Hepatocyte (in vitro differentiated cells): ENCODE measurements at regions not wholly inside any gene's neighbourhood (a gene's known extent, or its start where the extent isn't known, plus 50 kb on each side); places are given as distances from the start of the nearest gene placed in this dataset.

Source experiments
- DNase-seq: peaks from one replicate; pipeline ENCODE4 v3.0.0-alpha.2; 2016; ENCODE audit warnings: low spot score
- H2AFZ ChIP-seq: fragments of 200-600 bp; sonication (generic); 2 replicates; pipeline ENCODE4 v1.6.0; 2016; ENCODE audit warnings: antibody characterized with exemption, mild to moderate bottlenecking
- H3K27ac ChIP-seq: fragments of 200-600 bp; sonication (generic); 2 replicates; pipeline ENCODE4 v1.5.1; 2016; ENCODE audit warnings: mild to moderate bottlenecking
- H3K27me3 ChIP-seq: fragments of 200-600 bp; sonication (generic); 2 replicates; pipeline ENCODE4 v1.6.1; 2016
- H3K36me3 ChIP-seq: fragments of 200-600 bp; sonication (generic); replicated peaks from 2 replicates; pipeline ENCODE4 v1.5.1; 2016; ENCODE audit warnings: low read depth; ENCODE audit not compliant: insufficient read depth
- H3K4me1 ChIP-seq: fragments of 200-600 bp; sonication (generic); 2 replicates; pipeline ENCODE4 v1.5.1; 2016; ENCODE audit warnings: mild to moderate bottlenecking, moderate library complexity; ENCODE audit not compliant: insufficient read depth
- H3K4me2 ChIP-seq: fragments of 200-600 bp; sonication (generic); 2 replicates; pipeline ENCODE4 v1.6.0; 2016
- H3K4me3 ChIP-seq: fragments of 200-600 bp; sonication (generic); 2 replicates; pipeline ENCODE4 v1.5.1; 2016; ENCODE audit warnings: mild to moderate bottlenecking
- H3K79me2 ChIP-seq: fragments of 200-600 bp; sonication (generic); 2 replicates; pipeline ENCODE4 v1.6.0; 2017; ENCODE audit warnings: mild to moderate bottlenecking
- H3K9me2 ChIP-seq: fragments of 200-600 bp; sonication (generic); replicated peaks from 2 replicates; pipeline ENCODE4 v1.6.0; 2017; ENCODE audit warnings: mild to moderate bottlenecking; ENCODE audit not compliant: insufficient read depth
- H3K9me3 ChIP-seq: fragments of 200-600 bp; sonication (generic); 2 replicates; pipeline ENCODE4 v1.5.1; 2016; ENCODE audit warnings: low read depth, mild to moderate bottlenecking
- H4K20me1 ChIP-seq: fragments of 200-600 bp; sonication (generic); 2 replicates; pipeline ENCODE4 v1.6.0; 2016; ENCODE audit warnings: mild to moderate bottlenecking; ENCODE audit not compliant: insufficient read depth, poor library complexity, severe bottlenecking
- CTCF ChIP-seq: fragments of 200-600 bp; sonication (generic); IDR thresholded peaks from 2 replicates; pipeline ENCODE4 v1.5.1; 2016; ENCODE audit warnings: antibody characterized with exemption, mild to moderate bottlenecking; ENCODE audit not compliant: poor library complexity
- EZH2 ChIP-seq: fragments of 200-600 bp; sonication (generic); IDR thresholded peaks from 2 replicates; pipeline ENCODE4 v1.6.1; 2016; ENCODE audit warnings: antibody characterized with exemption, mild to moderate bottlenecking, borderline replicate concordance
- EZH2phosphoT487 ChIP-seq: fragments of 200-600 bp; sonication (generic); IDR thresholded peaks from one replicate; pipeline ENCODE4 v1.6.1; 2018; ENCODE audit warnings: antibody characterized with exemption, mild to moderate bottlenecking, low read depth, moderate library complexity; ENCODE audit not compliant: unreplicated experiment, severe bottlenecking
- WGBS: methylation state at CpG from one replicate; pipeline ENCODE4 v1.1.6; 2016; ENCODE audit warnings: low lambda C conversion rate; ENCODE audit errors: missing lambda C conversion rate; 5-methylcytosine and 5-hydroxymethylcytosine counted together

GRCh38 chr2:8086796-8087479 is 594.9 kb upstream of the ID2 start:
- Histone ChIP-seq H3K36me3 (no peaks in the 10 kb centered on the region), H3K79me2 (no peaks in the 10 kb centered on the region), H3K4me1 (peaks cover 16% of the 10 kb centered on the region), H4K20me1 (no peaks in the 10 kb centered on the region), H3K27me3 (no peaks in the 10 kb centered on the region), H3K4me3 (no peak overlapping the region), H3K9me2 (no peaks in the 10 kb centered on the region), H3K9me3 (no peaks in the 10 kb centered on the region), H3K4me2 (no peak overlapping the region), H2AFZ (no peak overlapping the region), H3K27ac (no peak overlapping the region)
- no peak for DNase-seq
- WGBS = 76% methylated on average over 4 of the region's 4 CpGs
- TF ChIP-seq EZH2phosphoT487 (no peak), EZH2 (no peak), CTCF (no peak)

GRCh38 chr2:8087480-8087840 is 594.4 kb upstream of the ID2 start:
- peaks cover 16% of the 10 kb centered on the region for H3K4me1 ChIP-seq
- no peaks in the 10 kb centered on the region for H3K79me2 ChIP-seq
- no peak overlapping the region for H3K4me2 ChIP-seq
- H3K9me2 ChIP-seq = no peaks in the 10 kb centered on the region
- no peaks in the 10 kb centered on the region for H3K9me3 ChIP-seq
- H3K4me3 ChIP-seq = no peak overlapping the region
- no peaks in the 10 kb centered on the region for H3K27me3 ChIP-seq
- no peak for DNase-seq
- TF ChIP-seq EZH2phosphoT487 (no peak), CTCF (no peak), EZH2 (no peak)
- 96% methylated on average over 3 of the region's 3 CpGs for WGBS
- H3K36me3 ChIP-seq = no peaks in the 10 kb centered on the region
- no peak overlapping the region for H2AFZ ChIP-seq
- H3K27ac ChIP-seq = no peak overlapping the region
- H4K20me1 ChIP-seq = no peaks in the 10 kb centered on the region

GRCh38 chr2:8088810-8089209 is 593.0 kb upstream of the ID2 start:
- no peak for TF ChIP-seq EZH2
- TF ChIP-seq CTCF = no peak
- TF ChIP-seq EZH2phosphoT487 = no peak
- H3K27ac ChIP-seq = peak overlapping the region; percentile 66
- no peaks in the 10 kb centered on the region for H3K27me3 ChIP-seq
- WGBS = 95% methylated on average over 1 of the region's 1 CpG
- no peak for DNase-seq
- H3K9me2 ChIP-seq = no peaks in the 10 kb centered on the region
- peaks cover 16% of the 10 kb centered on the region for H3K4me1 ChIP-seq
- no peak overlapping the region for H3K4me3 ChIP-seq
- no peaks in the 10 kb centered on the region for H4K20me1 ChIP-seq
- no peaks in the 10 kb centered on the region for H3K79me2 ChIP-seq
- no peaks in the 10 kb centered on the region for H3K36me3 ChIP-seq
- no peaks in the 10 kb centered on the region for H3K9me3 ChIP-seq
- H2AFZ ChIP-seq = no peak overlapping the region
- H3K4me2 ChIP-seq = no peak overlapping the region

GRCh38 chr2:8089596-8089995 is 592.3 kb upstream of the ID2 start:
- Histone ChIP-seq H3K36me3 (no peaks in the 10 kb centered on the region), H3K27me3 (no peaks in the 10 kb centered on the region), H3K27ac (peak overlapping the region; percentile 74), H3K79me2 (no peaks in the 10 kb centered on the region), H3K4me2 (no peak overlapping the region), H3K4me1 (peaks cover 16% of the 10 kb centered on the region), H4K20me1 (no peaks in the 10 kb centered on the region), H2AFZ (no peak overlapping the region), H3K9me3 (no peaks in the 10 kb centered on the region), H3K4me3 (no peak overlapping the region), H3K9me2 (no peaks in the 10 kb centered on the region)
- TF ChIP-seq EZH2phosphoT487 (no peak), CTCF (no peak), EZH2 (no peak)
- DNase-seq = peak; percentile 66
- 23% methylated on average over 7 of the region's 7 CpGs for WGBS
